ENCODE measurements at regions not wholly inside any gene's neighbourhood (a gene's known extent, or its start where the extent isn't known, plus 50 kb on each side); places are given as distances from the start of the nearest gene placed in this dataset.
"Not testable (repeated sequence)": the region's sequence is repeated elsewhere in the genome, so short reads cannot be mapped to it uniquely, and the experiment has no call there.

DNA sequence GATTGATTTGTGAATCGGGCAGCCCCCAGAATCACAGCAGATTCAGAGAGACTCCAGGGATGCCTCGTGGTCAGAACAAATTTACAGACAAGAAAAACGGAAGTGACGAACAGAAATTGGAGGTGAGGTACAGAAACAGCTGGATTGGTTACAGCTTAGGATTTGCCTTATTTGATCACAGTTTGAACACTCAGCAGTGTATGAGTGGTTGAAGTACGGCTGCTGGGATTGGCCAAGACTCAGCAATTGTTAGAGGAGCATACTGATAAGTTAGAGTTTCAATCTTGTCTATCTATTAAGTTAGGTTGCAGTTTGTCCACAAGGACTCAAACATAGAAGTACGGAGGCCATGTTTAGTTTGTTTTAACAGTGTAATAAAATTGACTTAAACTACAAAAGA is 61.1 kb upstream of the KBTBD8 start:
- TF ChIP-seq, protein P1, sequence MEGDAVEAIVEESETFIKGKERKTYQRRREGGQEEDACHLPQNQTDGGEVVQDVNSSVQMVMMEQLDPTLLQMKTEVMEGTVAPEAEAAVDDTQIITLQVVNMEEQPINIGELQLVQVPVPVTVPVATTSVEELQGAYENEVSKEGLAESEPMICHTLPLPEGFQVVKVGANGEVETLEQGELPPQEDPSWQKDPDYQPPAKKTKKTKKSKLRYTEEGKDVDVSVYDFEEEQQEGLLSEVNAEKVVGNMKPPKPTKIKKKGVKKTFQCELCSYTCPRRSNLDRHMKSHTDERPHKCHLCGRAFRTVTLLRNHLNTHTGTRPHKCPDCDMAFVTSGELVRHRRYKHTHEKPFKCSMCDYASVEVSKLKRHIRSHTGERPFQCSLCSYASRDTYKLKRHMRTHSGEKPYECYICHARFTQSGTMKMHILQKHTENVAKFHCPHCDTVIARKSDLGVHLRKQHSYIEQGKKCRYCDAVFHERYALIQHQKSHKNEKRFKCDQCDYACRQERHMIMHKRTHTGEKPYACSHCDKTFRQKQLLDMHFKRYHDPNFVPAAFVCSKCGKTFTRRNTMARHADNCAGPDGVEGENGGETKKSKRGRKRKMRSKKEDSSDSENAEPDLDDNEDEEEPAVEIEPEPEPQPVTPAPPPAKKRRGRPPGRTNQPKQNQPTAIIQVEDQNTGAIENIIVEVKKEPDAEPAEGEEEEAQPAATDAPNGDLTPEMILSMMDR (tag by site-specific recombination; IDR thresholded peaks at IDR 0.05): not testable (repeated sequence)
- TF ChIP-seq ZNF169 (tag by site-specific recombination; IDR thresholded peaks at IDR 0.05); PRDM1 (tag by site-specific recombination; IDR thresholded peaks at IDR 0.05); ZNF311 (tag by site-specific recombination; IDR thresholded peaks at IDR 0.05; ENCODE audit: borderline replicate concordance); ZNF585B (tag by site-specific recombination; IDR thresholded peaks at IDR 0.05); ZNF558 (tag by site-specific recombination; IDR thresholded peaks at IDR 0.05); ZNF184 (tag by site-specific recombination; IDR thresholded peaks at IDR 0.05); YY1 (tag by site-specific recombination; IDR thresholded peaks at IDR 0.05); SP7 (tag by site-specific recombination; IDR thresholded peaks at IDR 0.05); ZNF747 (tag by site-specific recombination; IDR thresholded peaks at IDR 0.05); ZNF837 (tag by site-specific recombination; IDR thresholded peaks at IDR 0.05): not testable (repeated sequence)
- TF ChIP-seq, protein P2, sequence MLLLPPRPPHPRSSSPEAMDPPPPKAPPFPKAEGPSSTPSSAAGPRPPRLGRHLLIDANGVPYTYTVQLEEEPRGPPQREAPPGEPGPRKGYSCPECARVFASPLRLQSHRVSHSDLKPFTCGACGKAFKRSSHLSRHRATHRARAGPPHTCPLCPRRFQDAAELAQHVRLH (tag by site-specific recombination; IDR thresholded peaks at IDR 0.05): not testable (repeated sequence)
- TF ChIP-seq, protein P3, sequence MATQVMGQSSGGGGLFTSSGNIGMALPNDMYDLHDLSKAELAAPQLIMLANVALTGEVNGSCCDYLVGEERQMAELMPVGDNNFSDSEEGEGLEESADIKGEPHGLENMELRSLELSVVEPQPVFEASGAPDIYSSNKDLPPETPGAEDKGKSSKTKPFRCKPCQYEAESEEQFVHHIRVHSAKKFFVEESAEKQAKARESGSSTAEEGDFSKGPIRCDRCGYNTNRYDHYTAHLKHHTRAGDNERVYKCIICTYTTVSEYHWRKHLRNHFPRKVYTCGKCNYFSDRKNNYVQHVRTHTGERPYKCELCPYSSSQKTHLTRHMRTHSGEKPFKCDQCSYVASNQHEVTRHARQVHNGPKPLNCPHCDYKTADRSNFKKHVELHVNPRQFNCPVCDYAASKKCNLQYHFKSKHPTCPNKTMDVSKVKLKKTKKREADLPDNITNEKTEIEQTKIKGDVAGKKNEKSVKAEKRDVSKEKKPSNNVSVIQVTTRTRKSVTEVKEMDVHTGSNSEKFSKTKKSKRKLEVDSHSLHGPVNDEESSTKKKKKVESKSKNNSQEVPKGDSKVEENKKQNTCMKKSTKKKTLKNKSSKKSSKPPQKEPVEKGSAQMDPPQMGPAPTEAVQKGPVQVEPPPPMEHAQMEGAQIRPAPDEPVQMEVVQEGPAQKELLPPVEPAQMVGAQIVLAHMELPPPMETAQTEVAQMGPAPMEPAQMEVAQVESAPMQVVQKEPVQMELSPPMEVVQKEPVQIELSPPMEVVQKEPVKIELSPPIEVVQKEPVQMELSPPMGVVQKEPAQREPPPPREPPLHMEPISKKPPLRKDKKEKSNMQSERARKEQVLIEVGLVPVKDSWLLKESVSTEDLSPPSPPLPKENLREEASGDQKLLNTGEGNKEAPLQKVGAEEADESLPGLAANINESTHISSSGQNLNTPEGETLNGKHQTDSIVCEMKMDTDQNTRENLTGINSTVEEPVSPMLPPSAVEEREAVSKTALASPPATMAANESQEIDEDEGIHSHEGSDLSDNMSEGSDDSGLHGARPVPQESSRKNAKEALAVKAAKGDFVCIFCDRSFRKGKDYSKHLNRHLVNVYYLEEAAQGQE (tag by site-specific recombination; IDR thresholded peaks at IDR 0.05): not testable (repeated sequence)
- TF ChIP-seq, protein P4, sequence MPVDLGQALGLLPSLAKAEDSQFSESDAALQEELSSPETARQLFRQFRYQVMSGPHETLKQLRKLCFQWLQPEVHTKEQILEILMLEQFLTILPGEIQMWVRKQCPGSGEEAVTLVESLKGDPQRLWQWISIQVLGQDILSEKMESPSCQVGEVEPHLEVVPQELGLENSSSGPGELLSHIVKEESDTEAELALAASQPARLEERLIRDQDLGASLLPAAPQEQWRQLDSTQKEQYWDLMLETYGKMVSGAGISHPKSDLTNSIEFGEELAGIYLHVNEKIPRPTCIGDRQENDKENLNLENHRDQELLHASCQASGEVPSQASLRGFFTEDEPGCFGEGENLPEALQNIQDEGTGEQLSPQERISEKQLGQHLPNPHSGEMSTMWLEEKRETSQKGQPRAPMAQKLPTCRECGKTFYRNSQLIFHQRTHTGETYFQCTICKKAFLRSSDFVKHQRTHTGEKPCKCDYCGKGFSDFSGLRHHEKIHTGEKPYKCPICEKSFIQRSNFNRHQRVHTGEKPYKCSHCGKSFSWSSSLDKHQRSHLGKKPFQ (tag by site-specific recombination; IDR thresholded peaks at IDR 0.05): not testable (repeated sequence)

All from HEK293 (cell line).